H1 (cell line): ENCODE measurements at regions not wholly inside any gene's neighbourhood (a gene's known extent, or its start where the extent isn't known, plus 50 kb on each side); places are given as distances from the start of the nearest gene placed in this dataset.

ENCODE experiments used
- CTCF ChIA-PET: fragments of 300-600 bp; sonication (Branson Sonifier 250); formaldehyde crosslinking; loops from one replicate; lab custom pipeline; 2021; ENCODE audit not compliant: partially characterized antibody; lab: Charles Lee
- POLR2A ChIA-PET: fragments of 300-600 bp; sonication (Branson Sonifier 250); formaldehyde crosslinking; loops from one replicate; lab custom pipeline; 2021; ENCODE audit warnings: inconsistent platforms; ENCODE audit not compliant: partially characterized antibody; lab: Charles Lee
- DNase-seq, 2 experiments: peaks; one replicate each; pipeline versions ENCODE4 v3.0.0 to v3.0.0-alpha.2; 2010 to 2022; ENCODE audit warnings: low spot score in 2 of 2, low read depth in 1 of 2, mixed read lengths in 1 of 2
- FAIRE-seq: peaks from 2 replicates; lab custom pipeline; 2011; peaks lifted over from hg19 to GRCh38; lab: Jason Lieb, UNC
- H2AFZ ChIP-seq: 2 replicates; pipeline ENCODE4 v1.8.1; 2012; ENCODE audit warnings: low read length, inconsistent platforms
- H2AK5ac ChIP-seq: 2 replicates; pipeline ENCODE4 v1.6.1; 2013; ENCODE audit warnings: low read depth, low read length
- H2BK120ac ChIP-seq: replicated peaks from 2 replicates; pipeline ENCODE3; 2013; ENCODE audit warnings: low read depth, low read length, inconsistent platforms
- H2BK12ac ChIP-seq: 2 replicates; pipeline ENCODE4 v1.6.1; 2013; ENCODE audit warnings: low read depth, low read length
- H2BK15ac ChIP-seq: 2 replicates; pipeline ENCODE4 v1.6.1; 2013; ENCODE audit warnings: low read length
- H2BK20ac ChIP-seq: 2 replicates; pipeline ENCODE4 v1.6.1; 2013; ENCODE audit warnings: low read length
- H2BK5ac ChIP-seq: 2 replicates; pipeline ENCODE4 v1.6.1; 2013; ENCODE audit warnings: low read depth, low read length
- H3K14ac ChIP-seq: 2 replicates; pipeline ENCODE4 v1.6.1; 2013; ENCODE audit warnings: inconsistent platforms; ENCODE audit not compliant: insufficient read length
- H3K18ac ChIP-seq: 2 replicates; pipeline ENCODE4 v1.6.1; 2013; ENCODE audit warnings: low read length; ENCODE audit errors: extremely low read depth
- H3K23ac ChIP-seq: 2 replicates; pipeline ENCODE4 v1.6.1; 2013; ENCODE audit warnings: inconsistent platforms; ENCODE audit not compliant: insufficient read length
- H3K23me2 ChIP-seq: 2 replicates; pipeline ENCODE4 v1.6.1; 2013; ENCODE audit warnings: low read depth, low read length
- H3K27ac ChIP-seq: 2 replicates; pipeline ENCODE4 v1.6.1; 2011; ENCODE audit warnings: low read depth, low read length, inconsistent platforms
- H3K27me3 ChIP-seq, 4 experiments: replicated peaks in 1 of 4; 1 replicate in 1 of 4; 2 replicates in 3 of 4; pipeline versions ENCODE4 v1.6.1 to v1.8.1; 2011 to 2013; ENCODE audit warnings: low read length in 3 of 4, mild to moderate bottlenecking in 3 of 4, inconsistent platforms in 2 of 4, mixed read lengths in 2 of 4, moderate library complexity in 1 of 4; ENCODE audit not compliant: control insufficient read depth in 3 of 4, insufficient read depth in 3 of 4; ENCODE audit errors: extremely low read depth in 1 of 4
- H3K36me3 ChIP-seq, 4 experiments: 2 replicates each; pipeline versions ENCODE4 v1.6.1 to v1.8.1; 2011 to 2013; ENCODE audit warnings: mild to moderate bottlenecking in 4 of 4, low read length in 3 of 4, moderate library complexity in 2 of 4, control low read depth in 1 of 4, inconsistent platforms in 1 of 4; ENCODE audit not compliant: insufficient read depth in 4 of 4, control insufficient read depth in 2 of 4
- H3K4ac ChIP-seq: replicated peaks from 2 replicates; pipeline ENCODE3; 2013; ENCODE audit warnings: low read length, low read depth, mixed read lengths, inconsistent platforms; ENCODE audit not compliant: insufficient read length
- H3K4me1 ChIP-seq, 4 experiments: replicated peaks in 1 of 4; 1 replicate in 1 of 4; 2 replicates in 3 of 4; pipeline versions ENCODE4 v1.6.1 to v1.8.1; 2011 to 2013; ENCODE audit warnings: low read length in 3 of 4, inconsistent platforms in 2 of 4, mixed read lengths in 1 of 4; ENCODE audit not compliant: insufficient read depth in 4 of 4, control insufficient read depth in 3 of 4
- H3K4me2 ChIP-seq, 2 experiments: 2 replicates each; pipeline versions ENCODE4 v1.6.1 to v1.8.1; 2011 to 2013; ENCODE audit warnings: low read depth in 2 of 2, low read length in 2 of 2, control low read depth in 1 of 2, inconsistent platforms in 1 of 2, mild to moderate bottlenecking in 1 of 2; ENCODE audit not compliant: insufficient read depth in 1 of 2
- H3K4me3 ChIP-seq, 4 experiments: fragments of 200-600, 300-600 bp in 1 of 4; sonication (generic), shearing (Covaris generic), sonication (Bioruptor Twin) in 1 of 4; 2 replicates each; pipeline versions ENCODE4 v1.5.1 to v1.8.1; 2011 to 2016; ENCODE audit warnings: low read length in 4 of 4, low read depth in 3 of 4, control low read depth in 2 of 4, inconsistent platforms in 2 of 4, mild to moderate bottlenecking in 2 of 4, mixed read lengths in 1 of 4, moderate library complexity in 1 of 4; ENCODE audit not compliant: insufficient read depth in 2 of 4; ENCODE audit errors: extremely low read depth in 1 of 4
- H3K56ac ChIP-seq: replicated peaks from 2 replicates; pipeline ENCODE3; 2013; ENCODE audit warnings: low read depth, mild to moderate bottlenecking, mixed read lengths, low read length, inconsistent platforms; ENCODE audit not compliant: insufficient read length
- H3K79me1 ChIP-seq: 2 replicates; pipeline ENCODE4 v1.6.1; 2013; ENCODE audit warnings: low read depth, low read length, control low read depth
- H3K79me2 ChIP-seq, 2 experiments: 2 replicates each; pipeline versions ENCODE4 v1.6.1 to v1.8.1; 2012 to 2013; ENCODE audit warnings: low read length in 2 of 2, mild to moderate bottlenecking in 2 of 2, inconsistent platforms in 1 of 2; ENCODE audit not compliant: insufficient read depth in 2 of 2, control insufficient read depth in 1 of 2
- H3K9ac ChIP-seq, 4 experiments: replicated peaks in 1 of 4; 1 replicate in 1 of 4; 2 replicates in 3 of 4; pipeline versions ENCODE4 v1.6.1 to v1.8.1; 2011 to 2013; ENCODE audit warnings: low read depth in 3 of 4, low read length in 3 of 4, control low read depth in 2 of 4, mild to moderate bottlenecking in 2 of 4, moderate library complexity in 2 of 4, inconsistent platforms in 1 of 4; ENCODE audit errors: extremely low read depth in 1 of 4
- H3K9me3 ChIP-seq, 2 experiments: 2 replicates each; pipeline versions ENCODE4 v1.6.1 to v1.8.1; 2012 to 2013; ENCODE audit warnings: mild to moderate bottlenecking in 2 of 2, moderate library complexity in 2 of 2, control low read depth in 1 of 2, inconsistent platforms in 1 of 2, low read depth in 1 of 2, low read length in 1 of 2, mixed read lengths in 1 of 2; ENCODE audit not compliant: insufficient read depth in 2 of 2
- H4K20me1 ChIP-seq, 2 experiments: replicated peaks in 1 of 2; 2 replicates each; pipeline versions ENCODE3 to v1.8.1; 2011 to 2013; ENCODE audit warnings: inconsistent platforms in 2 of 2, low read length in 2 of 2, mild to moderate bottlenecking in 1 of 2; ENCODE audit not compliant: insufficient read depth in 2 of 2, control insufficient read depth in 1 of 2
- H4K5ac ChIP-seq: 2 replicates; pipeline ENCODE4 v1.6.1; 2013; ENCODE audit warnings: low read length, low read depth, mixed read lengths, inconsistent platforms; ENCODE audit not compliant: insufficient read length
- H4K8ac ChIP-seq: 2 replicates; pipeline ENCODE4 v1.8.0; 2013; ENCODE audit warnings: mild to moderate bottlenecking, moderate library complexity, low read length, inconsistent platforms; ENCODE audit not compliant: insufficient read depth; ENCODE audit errors: extremely low read depth
- H4K91ac ChIP-seq: replicated peaks from 2 replicates; pipeline ENCODE3; 2013; ENCODE audit warnings: low read length, mixed read lengths, inconsistent platforms; ENCODE audit not compliant: insufficient read length
- CBX8 ChIP-seq: fragments of 300-800, 300-1000 bp; sonication (generic); IDR thresholded peaks from 2 replicates; pipeline ENCODE4 v1.7.1; 2016; ENCODE audit warnings: low read depth, low read length, borderline replicate concordance
- EP300 ChIP-seq, 2 experiments: IDR thresholded peaks; 1 replicate in 1 of 2; 2 replicates in 1 of 2; pipeline ENCODE4 v1.6.1; 2011 to 2012; ENCODE audit warnings: low read depth in 2 of 2, low read length in 2 of 2, mild to moderate bottlenecking in 2 of 2, borderline replicate concordance in 1 of 2, inconsistent platforms in 1 of 2, moderate library complexity in 1 of 2
- GABPA ChIP-seq: IDR thresholded peaks from 2 replicates; pipeline ENCODE4 v1.6.1; 2011; ENCODE audit warnings: mild to moderate bottlenecking, low read length, moderate library complexity, borderline replicate concordance; ENCODE audit not compliant: insufficient read depth
- KDM5A ChIP-seq: fragments of 200-600 bp; IDR thresholded peaks from 2 replicates; pipeline ENCODE4 v1.7.1; 2012; ENCODE audit warnings: mild to moderate bottlenecking, low read length, inconsistent platforms, mixed read lengths
- NRF1 ChIP-seq: IDR thresholded peaks from 2 replicates; pipeline ENCODE4 v1.6.1; 2011; ENCODE audit warnings: mild to moderate bottlenecking, low read depth, low read length, improper control_type of control experiment
- RBBP5 ChIP-seq: IDR thresholded peaks from 2 replicates; pipeline ENCODE4 v1.7.1; 2012; ENCODE audit warnings: low read depth, mild to moderate bottlenecking, inconsistent platforms, low read length, moderate library complexity, borderline replicate concordance
- SIX5 ChIP-seq: IDR thresholded peaks from 2 replicates; pipeline ENCODE4 v1.6.1; 2011; ENCODE audit warnings: mild to moderate bottlenecking, low read depth, low read length
- WGBS, 2 experiments: shearing (Covaris generic) in 1 of 2; methylation state at CpG; one replicate each; pipeline versions ENCODE4 v1.1.6 to v1.1.7; 2013 to 2015; ENCODE audit warnings: low lambda C conversion rate in 2 of 2, mixed read lengths in 2 of 2, inconsistent platforms in 1 of 2, low coverage in 1 of 2, missing lambda C conversion rate in 1 of 2; ENCODE audit not compliant: insufficient replicate concordance in 2 of 2, insufficient coverage in 1 of 2, insufficient read length in 1 of 2; ENCODE audit errors: extremely low coverage in 1 of 2, missing lambda C conversion rate in 1 of 2; 5-methylcytosine and 5-hydroxymethylcytosine counted together

GRCh38 chr7:95649546-95649945 is 53.2 kb upstream of the PDK4 start:
- no peak overlapping the region for H2BK20ac ChIP-seq
- H4K5ac ChIP-seq: no peak overlapping the region
- no peak overlapping the region for H3K4me3 ChIP-seq
- H3K56ac ChIP-seq: no peak overlapping the region
- WGBS, 2 experiments: 58% methylated on average over 3 of the region's 3 CpGs; no CpG with 5 or more reads in 1 of the 2 experiments
- no peak overlapping the region for H4K91ac ChIP-seq
- ChIA-PET POLR2A (no interaction called here), CTCF (interaction anchor here (0.5 to 4.3 kb wide), 2 partner anchors 40 to 397 kb away, joined by 4 to 23 read pairs; no protein-coding TSS in a partner anchor)
- no peak for TF ChIP-seq RBBP5
- no peak for TF ChIP-seq NRF1
- TF ChIP-seq KDM5A: no peak
- TF ChIP-seq EP300 (IDR thresholded peaks at IDR 0.05; ENCODE audit: borderline replicate concordance in 1 of 2, low read depth in 2 of 2, low read length in 2 of 2): no peak
- TF ChIP-seq CBX8: no peak
- no peak for TF ChIP-seq GABPA
- TF ChIP-seq SIX5: no peak
- H3K4ac ChIP-seq: no peak overlapping the region
- H4K20me1 ChIP-seq: no peaks in the 10 kb centered on the region
- no peak overlapping the region for H2BK5ac ChIP-seq
- H3K14ac ChIP-seq: no peak overlapping the region
- no peak overlapping the region for H2AFZ ChIP-seq
- H3K4me2 ChIP-seq: no peak overlapping the region
- no peak overlapping the region for H3K9ac ChIP-seq
- no peaks in the 10 kb centered on the region for H3K23me2 ChIP-seq
- H2BK120ac ChIP-seq: no peak overlapping the region
- no peak overlapping the region for H2BK15ac ChIP-seq
- H3K79me2 ChIP-seq: no peaks in the 10 kb centered on the region
- DNase-seq (no peak), FAIRE-seq (no peak)
- peaks cover 0 to 1% (median 0%) of the 10 kb centered on the region in 4 experiments; a peak in 1 of 7 replicates for H3K27me3 ChIP-seq
- H3K36me3 ChIP-seq: no peaks in the 10 kb centered on the region
- H2AK5ac ChIP-seq: no peak overlapping the region
- no peaks in the 10 kb centered on the region for H3K9me3 ChIP-seq
- H3K4me1 ChIP-seq: no peaks in the 10 kb centered on the region
- H3K18ac ChIP-seq: no peak overlapping the region
- H3K23ac ChIP-seq: no peak overlapping the region
- H3K27ac ChIP-seq: no peak overlapping the region
- no peaks in the 10 kb centered on the region for H3K79me1 ChIP-seq
- H2BK12ac ChIP-seq: no peak overlapping the region
- H4K8ac ChIP-seq: no peak overlapping the region
